ENCODE measurements at regions not wholly inside any gene's neighbourhood (a gene's known extent, or its start where the extent isn't known, plus 50 kb on each side); places are given as distances from the start of the nearest gene placed in this dataset.

GRCh38 chr7:114107522-114107921 lies 188.7 kb upstream of the PPP1R3A start:
- TF ChIP-seq FOXJ3 (CRISPR knock-in tag; IDR thresholded peaks at IDR 0.05; ENCODE audit: borderline replicate concordance): no peak
- TF ChIP-seq KAT7 (CRISPR knock-in tag; IDR thresholded peaks at IDR 0.05; ENCODE audit: borderline replicate concordance): no peak
- no peak for TF ChIP-seq ZNF75D (CRISPR knock-in tag; IDR thresholded peaks at IDR 0.05; ENCODE audit: borderline replicate concordance)
- no peak for TF ChIP-seq TBX2 (CRISPR knock-in tag; IDR thresholded peaks at IDR 0.05; ENCODE audit: borderline replicate concordance)
- no peak for TF ChIP-seq ZNF160 (CRISPR knock-in tag; IDR thresholded peaks at IDR 0.05)
- TF ChIP-seq ZBTB42 (CRISPR knock-in tag; IDR thresholded peaks at IDR 0.05): no peak
- no peak for TF ChIP-seq ZBTB3 (CRISPR knock-in tag; IDR thresholded peaks at IDR 0.05; ENCODE audit: borderline replicate concordance, low read depth)
- TF ChIP-seq SUZ12 (IDR thresholded peaks at IDR 0.05; ENCODE audit: low read depth, low read length): no peak
- no peak for TF ChIP-seq KDM5B (CRISPR knock-in tag; IDR thresholded peaks at IDR 0.05; ENCODE audit: borderline replicate concordance)
- no peak for TF ChIP-seq ZNF501 (CRISPR knock-in tag; IDR thresholded peaks at IDR 0.05)
- no peak for TF ChIP-seq ZFX (CRISPR knock-in tag; IDR thresholded peaks at IDR 0.05; ENCODE audit: low read depth)
- TF ChIP-seq CHD4 (IDR thresholded peaks at IDR 0.05; ENCODE audit: borderline replicate concordance, low read length): no peak
- TF ChIP-seq BORCS8-MEF2B (CRISPR knock-in tag; IDR thresholded peaks at IDR 0.05): no peak
